Gastroesophageal sphincter (tissue), 4 donors: ENCODE measurements at regions not wholly inside any gene's neighbourhood (a gene's known extent, or its start where the extent isn't known, plus 50 kb on each side); places are given as distances from the start of the nearest gene placed in this dataset.

Source experiments
- ATAC-seq: fragments of 150-250 bp; one replicate; pipeline ENCODE4 v1.9.1; 2016; ENCODE audit warnings: mild to moderate bottlenecking, moderate library complexity
- H3K27ac ChIP-seq, 4 donors: fragments of 200-600 bp; sonication (generic) in 3 of 4; 1 replicate in 3 of 4; 2 replicates in 1 of 4; pipeline ENCODE4 v1.5.1; 2016 to 2019
- H3K27me3 ChIP-seq: fragments of 200-600 bp; sonication (generic); one replicate; pipeline ENCODE4 v1.5.1; 2019
- H3K36me3 ChIP-seq, 2 donors: fragments of 200-600 bp; sonication (generic); one replicate each; pipeline ENCODE4 v1.5.1; 2019; ENCODE audit warnings: control low read depth in 1 of 2
- H3K4me1 ChIP-seq, 3 donors: fragments of 200-600 bp; sonication (generic); 1 replicate in 2 of 3; 2 replicates in 1 of 3; pipeline ENCODE4 v1.5.1; 2016 to 2019; ENCODE audit warnings: control low read depth in 2 of 3
- H3K4me3 ChIP-seq, 2 donors: fragments of 200-600 bp; sonication (generic); one replicate each; pipeline ENCODE4 v1.5.1; 2019; ENCODE audit warnings: mild to moderate bottlenecking in 1 of 2, moderate library complexity in 1 of 2
- H3K9me3 ChIP-seq, 3 donors: fragments of 200-600 bp; sonication (generic); one replicate each; pipeline ENCODE4 v1.5.1; 2017 to 2019; ENCODE audit warnings: control low read depth in 2 of 3
- EP300 ChIP-seq: sonication (generic); formaldehyde crosslinking; IDR thresholded peaks from one replicate; pipeline ENCODE4 v1.6.1; 2017; ENCODE audit warnings: antibody characterized with exemption, mild to moderate bottlenecking
- POLR2A ChIP-seq, 2 donors: fragments of 450-650 bp; IDR thresholded peaks; one replicate each; pipeline ENCODE4 v1.6.1; 2017; ENCODE audit warnings: antibody characterized with exemption in 2 of 2, mild to moderate bottlenecking in 2 of 2, moderate library complexity in 1 of 2
- POLR2AphosphoS5 ChIP-seq: sonication (generic); formaldehyde crosslinking; IDR thresholded peaks from one replicate; pipeline ENCODE4 v1.6.1; 2017; ENCODE audit warnings: antibody characterized with exemption
- WGBS, 2 donors: methylation state at CpG; one replicate each; pipeline ENCODE4 v1.1.5; 2018; ENCODE audit warnings: low coverage in 1 of 2; 5-methylcytosine and 5-hydroxymethylcytosine counted together
- TF ChIP-seq, protein P1 (sequence below), 4 experiments: fragments of 200-600 bp in 2 of 4; fragments of 450-650 bp in 2 of 4; sonication (generic) in 1 of 4; IDR thresholded peaks; one replicate each; pipeline ENCODE4 v1.5.1; 2017 to 2019; ENCODE audit warnings: antibody characterized with exemption in 4 of 4, mild to moderate bottlenecking in 2 of 4, moderate library complexity in 2 of 4

DNA sequence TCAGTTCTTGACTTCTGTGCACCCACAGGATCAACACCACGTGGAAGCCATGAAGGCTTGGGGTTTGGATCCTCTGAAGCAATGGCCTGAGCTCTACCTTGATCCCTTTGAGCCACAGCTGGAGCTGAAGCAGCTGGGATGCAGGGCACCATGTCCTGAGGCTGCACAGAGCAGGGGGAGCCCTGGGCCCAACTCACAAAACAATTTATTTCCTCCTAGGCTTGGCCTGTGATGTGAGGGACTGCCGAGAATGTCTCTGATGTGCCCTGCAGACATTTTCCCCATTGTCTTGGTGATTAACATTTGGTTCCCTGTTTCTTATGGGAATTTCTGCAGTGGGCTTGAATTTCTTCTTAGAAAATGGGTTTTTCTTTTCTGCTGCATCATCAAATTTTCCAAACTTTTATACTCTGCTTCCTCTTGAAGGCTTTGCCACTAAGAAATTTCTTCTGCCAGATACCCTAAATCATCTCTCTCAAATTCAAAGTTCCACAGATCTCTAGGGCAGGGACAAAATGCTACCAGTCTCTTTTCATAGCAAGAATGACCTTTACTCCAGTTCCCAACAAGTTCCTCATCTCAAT is 288.2 kb downstream of the CCDC59 start:
- no peaks in the 10 kb centered on the region for H3K27me3 ChIP-seq
- no peaks in the 10 kb centered on the region for H3K9me3 ChIP-seq
- TF ChIP-seq, protein P1, sequence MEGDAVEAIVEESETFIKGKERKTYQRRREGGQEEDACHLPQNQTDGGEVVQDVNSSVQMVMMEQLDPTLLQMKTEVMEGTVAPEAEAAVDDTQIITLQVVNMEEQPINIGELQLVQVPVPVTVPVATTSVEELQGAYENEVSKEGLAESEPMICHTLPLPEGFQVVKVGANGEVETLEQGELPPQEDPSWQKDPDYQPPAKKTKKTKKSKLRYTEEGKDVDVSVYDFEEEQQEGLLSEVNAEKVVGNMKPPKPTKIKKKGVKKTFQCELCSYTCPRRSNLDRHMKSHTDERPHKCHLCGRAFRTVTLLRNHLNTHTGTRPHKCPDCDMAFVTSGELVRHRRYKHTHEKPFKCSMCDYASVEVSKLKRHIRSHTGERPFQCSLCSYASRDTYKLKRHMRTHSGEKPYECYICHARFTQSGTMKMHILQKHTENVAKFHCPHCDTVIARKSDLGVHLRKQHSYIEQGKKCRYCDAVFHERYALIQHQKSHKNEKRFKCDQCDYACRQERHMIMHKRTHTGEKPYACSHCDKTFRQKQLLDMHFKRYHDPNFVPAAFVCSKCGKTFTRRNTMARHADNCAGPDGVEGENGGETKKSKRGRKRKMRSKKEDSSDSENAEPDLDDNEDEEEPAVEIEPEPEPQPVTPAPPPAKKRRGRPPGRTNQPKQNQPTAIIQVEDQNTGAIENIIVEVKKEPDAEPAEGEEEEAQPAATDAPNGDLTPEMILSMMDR (IDR thresholded peaks at IDR 0.05), result no peak
- TF ChIP-seq POLR2AphosphoS5, result no peak
- TF ChIP-seq POLR2A (IDR thresholded peaks at IDR 0.05), result no peak
- TF ChIP-seq EP300, result no peak
- H3K36me3 ChIP-seq, result no peaks in the 10 kb centered on the region
- 75% methylated on average over 1 of the region's 2 CpGs; no CpG with 5 or more reads in 1 of the 2 donors for WGBS, 2 donors
- H3K4me3 ChIP-seq, result no peak overlapping the region
- no peak for ATAC-seq
- no peak overlapping the region for H3K27ac ChIP-seq
- H3K4me1 ChIP-seq, result no peaks in the 10 kb centered on the region

DNA sequence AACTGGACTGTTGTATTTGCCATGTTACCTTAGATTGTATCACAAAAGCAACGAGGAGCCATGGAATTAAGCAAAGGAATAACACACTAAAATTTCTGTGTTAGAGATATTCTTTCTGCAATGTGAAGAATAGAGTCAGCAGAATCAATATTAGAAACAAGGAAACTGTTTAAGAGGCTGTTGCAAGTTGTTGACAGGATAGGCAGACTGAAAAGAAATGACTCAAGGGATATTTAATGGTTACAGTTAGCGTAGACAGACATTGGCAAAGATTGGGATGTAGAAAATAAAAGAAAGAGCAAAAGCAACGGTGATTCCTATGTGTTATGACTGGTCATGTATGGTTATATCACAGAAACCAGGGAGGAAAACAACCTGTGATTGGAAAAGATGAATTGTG is 299.0 kb upstream of the PPFIA2 start:
- TF ChIP-seq EP300, result no peak
- TF ChIP-seq, protein P1 (IDR thresholded peaks at IDR 0.05), result no peak
- TF ChIP-seq POLR2AphosphoS5, result no peak
- TF ChIP-seq POLR2A (IDR thresholded peaks at IDR 0.05), result no peak
- no peak for ATAC-seq
- no peaks in the 10 kb centered on the region for H3K27me3 ChIP-seq
- 43 to 65% methylated on average over 3 of the region's 3 CpGs for WGBS, 2 donors
- H3K27ac ChIP-seq, result no peak overlapping the region
- H3K4me1 ChIP-seq, result no peaks in the 10 kb centered on the region
- no peaks in the 10 kb centered on the region for H3K36me3 ChIP-seq
- no peaks in the 10 kb centered on the region for H3K9me3 ChIP-seq
- no peak overlapping the region for H3K4me3 ChIP-seq

DNA sequence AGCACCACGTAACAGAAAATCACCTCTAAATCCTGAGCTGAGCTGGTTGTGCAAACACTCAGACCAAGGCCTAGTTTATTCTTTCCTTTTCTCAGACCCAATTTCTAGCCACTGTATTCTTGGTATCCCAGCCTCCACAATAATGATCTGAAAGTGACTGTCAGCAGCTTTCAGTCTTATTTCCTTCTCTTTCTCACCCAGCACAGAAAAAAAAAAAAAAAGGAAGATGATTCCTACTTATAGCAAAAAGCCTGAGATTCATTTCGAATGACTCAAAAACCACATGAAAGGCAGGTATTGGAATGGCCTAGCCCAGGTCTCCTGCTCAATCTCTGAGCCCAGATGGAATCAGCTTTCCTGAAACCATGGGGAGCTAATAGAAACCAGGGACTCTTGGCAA is 298.6 kb upstream of the PPFIA2 start:
- Histone ChIP-seq H3K4me3 (no peak overlapping the region), H3K36me3 (no peaks in the 10 kb centered on the region), H3K9me3 (no peaks in the 10 kb centered on the region), H3K4me1 (no peaks in the 10 kb centered on the region), H3K27me3 (no peaks in the 10 kb centered on the region), H3K27ac (no peak overlapping the region)
- ATAC-seq, result no peak
- WGBS, 2 donors, result 33 to 75% methylated on average over 1 to 2 of the region's 2 CpGs
- TF ChIP-seq POLR2AphosphoS5 (no peak), POLR2A (IDR thresholded peaks at IDR 0.05) (no peak), EP300 (no peak)
- TF ChIP-seq, protein P1 (IDR thresholded peaks at IDR 0.05), result no peak

DNA sequence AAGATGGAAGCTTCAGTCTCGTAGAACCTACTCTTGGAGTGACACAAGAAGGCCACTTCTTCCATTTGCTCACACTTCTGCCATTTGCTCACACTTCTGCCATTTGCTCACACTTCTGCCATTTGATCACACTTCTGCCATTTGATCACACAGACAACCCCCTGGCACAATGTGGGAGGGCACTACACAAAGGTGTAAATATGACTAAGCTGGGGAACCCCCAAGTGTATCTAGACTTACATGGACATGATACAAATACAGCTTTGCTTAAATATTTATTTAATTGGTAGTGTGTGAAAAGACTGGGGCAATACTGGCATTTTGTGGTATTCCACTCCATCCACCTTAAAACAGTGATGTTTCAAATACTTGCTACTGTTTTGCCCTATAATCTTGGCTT is 296.2 kb upstream of the PPFIA2 start:
- Histone ChIP-seq H3K36me3 (no peaks in the 10 kb centered on the region), H3K9me3 (no peaks in the 10 kb centered on the region), H3K27me3 (no peaks in the 10 kb centered on the region), H3K4me3 (no peak overlapping the region), H3K27ac (no peak overlapping the region), H3K4me1 (no peaks in the 10 kb centered on the region)
- TF ChIP-seq POLR2A (IDR thresholded peaks at IDR 0.05) (no peak), POLR2AphosphoS5 (no peak), EP300 (no peak)
- TF ChIP-seq, protein P1 (IDR thresholded peaks at IDR 0.05), result no peak
- no peak for ATAC-seq
- WGBS, 2 donors, result 76% methylated on average over 1 of the region's 1 CpG; no CpG with 5 or more reads in 1 of the 2 donors

DNA sequence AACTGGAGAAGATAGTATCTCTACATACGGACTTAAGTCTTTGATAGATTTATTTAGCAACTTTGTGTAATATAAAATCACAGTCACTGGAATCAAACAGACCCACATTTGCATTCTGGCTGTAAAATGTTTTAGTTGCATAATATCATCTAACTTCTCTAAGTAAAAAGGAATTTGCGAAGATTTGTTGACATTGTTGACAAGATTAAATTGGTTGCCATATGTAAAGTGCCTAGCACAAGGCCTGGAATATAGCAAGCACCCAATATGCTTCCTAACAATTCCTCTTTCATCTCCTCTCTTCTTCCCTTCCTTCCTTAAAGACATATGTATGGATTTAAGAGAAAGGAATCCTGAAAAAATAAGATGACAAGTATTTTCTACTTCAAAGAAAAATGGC is 295.4 kb upstream of the PPFIA2 start:
- H3K36me3 ChIP-seq, result no peaks in the 10 kb centered on the region
- no peaks in the 10 kb centered on the region for H3K9me3 ChIP-seq
- TF ChIP-seq POLR2A (IDR thresholded peaks at IDR 0.05) (no peak), POLR2AphosphoS5 (no peak)
- H3K27me3 ChIP-seq, result no peaks in the 10 kb centered on the region
- no peak overlapping the region for H3K27ac ChIP-seq
- 70 to 83% methylated on average over 2 of the region's 2 CpGs for WGBS, 2 donors
- no peak for ATAC-seq
- H3K4me1 ChIP-seq, result no peaks in the 10 kb centered on the region
- no peak overlapping the region for H3K4me3 ChIP-seq
